GM13976 (cell line): ENCODE measurements at regions not wholly inside any gene's neighbourhood (a gene's known extent, or its start where the extent isn't known, plus 50 kb on each side); places are given as distances from the start of the nearest gene placed in this dataset.

Source experiments
- DNase-seq: peaks from one replicate; pipeline ENCODE4 v3.0.0; 2012; ENCODE audit warnings: low spot score
- CTCF ChIP-seq: IDR thresholded peaks from 2 replicates; pipeline ENCODE4 v1.5.1; 2012; ENCODE audit warnings: borderline replicate concordance, mild to moderate bottlenecking; ENCODE audit not compliant: insufficient read depth; ENCODE audit errors: extremely low read depth, missing control alignments, control extremely low read depth
- in situ Hi-C: fragments of 300-500 bp; cut with MboI; formaldehyde crosslinking; loops from one replicate; pipeline ENCODE4 v1.12.0; 2022; ENCODE audit warnings: low sequenced_read_pairs, mixed read lengths, inconsistent platforms; ENCODE audit not compliant: unreplicated experiment

DNA sequence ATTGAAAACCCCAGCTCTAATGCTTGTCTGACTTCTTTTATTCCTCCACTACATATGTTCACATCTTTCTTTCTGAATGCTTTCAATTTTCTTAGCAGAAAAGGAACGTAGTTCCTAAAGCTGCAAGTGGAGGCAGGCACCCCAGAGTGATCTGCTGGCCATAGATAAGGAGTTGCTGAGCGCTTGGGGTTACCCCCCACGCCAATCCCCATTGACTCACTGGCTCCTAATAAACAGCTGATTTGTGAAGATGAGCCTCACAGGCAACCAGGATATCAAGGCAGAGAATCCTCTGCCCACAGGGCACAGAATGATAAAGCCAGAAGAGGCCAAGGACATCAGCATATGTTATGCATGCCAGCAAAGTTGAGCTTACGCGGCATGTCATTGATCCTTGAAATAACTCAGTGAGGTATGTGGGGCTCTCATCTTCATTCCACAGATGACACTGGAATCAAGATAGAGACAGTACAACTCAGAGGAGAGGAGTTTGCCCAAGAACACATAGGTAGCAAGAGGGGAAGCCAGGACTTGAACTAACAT, 129.1 kb upstream of the PTPRT start:
- TF ChIP-seq CTCF = no peak
- in situ Hi-C loops = no loop called here
- no peak for DNase-seq

GRCh38 chr20:43316271-43316670, 126.6 kb upstream of the PTPRT start:
- no peak for TF ChIP-seq CTCF
- in situ Hi-C loops = no loop called here

DNA sequence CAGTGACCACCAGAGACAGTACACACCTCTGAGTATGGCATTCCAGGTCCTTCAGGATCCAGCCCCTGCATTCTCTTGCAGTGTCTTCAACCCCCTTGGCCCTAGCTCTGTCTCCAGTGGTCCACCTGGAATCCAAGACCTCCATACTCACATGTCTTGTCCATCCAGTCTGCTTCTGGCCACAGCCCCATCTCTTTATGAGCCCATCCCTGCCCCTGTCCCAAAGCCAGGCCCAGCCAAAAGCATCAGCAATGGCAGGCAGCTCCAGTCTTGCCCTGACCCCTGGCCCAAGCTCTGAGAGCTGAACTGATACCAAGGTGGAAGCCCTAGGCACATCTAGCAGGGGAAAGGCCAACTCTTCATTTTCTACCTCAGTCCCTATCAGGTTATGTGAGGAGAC, 119.6 kb upstream of the PTPRT start:
- in situ Hi-C loops = no loop called here
- DNase-seq = no peak
- TF ChIP-seq CTCF = no peak

More at GRCh38 chr20:43316271-43316670, 126.6 kb upstream of the PTPRT start:
- no peak for DNase-seq

GRCh38 chr20:43306837-43307236, 117.1 kb upstream of the PTPRT start:
- in situ Hi-C loops = no loop called here

GRCh38 chr20:43305749-43306148, 116.0 kb upstream of the PTPRT start:
- TF ChIP-seq CTCF = no peak

More at GRCh38 chr20:43306837-43307236, 117.1 kb upstream of the PTPRT start:
- TF ChIP-seq CTCF = no peak
- DNase-seq = no peak

DNA sequence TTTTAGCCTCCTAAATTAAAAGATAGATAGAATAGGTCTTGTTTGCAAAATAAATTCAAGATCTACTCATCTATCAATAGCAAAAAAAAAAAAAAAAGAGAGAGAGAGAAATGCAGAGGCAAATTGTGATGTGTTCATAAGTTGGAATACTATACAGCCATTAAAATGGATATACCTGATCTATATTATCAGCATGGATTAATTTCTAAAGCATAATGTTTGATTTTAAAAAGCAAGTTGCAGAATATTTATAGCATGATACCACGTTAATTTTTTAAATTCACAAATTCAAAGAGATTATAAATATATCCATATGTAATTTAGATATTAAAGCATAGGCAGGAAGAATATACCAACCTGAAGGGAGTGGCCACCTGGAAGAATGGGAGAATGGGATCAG, 114.9 kb upstream of the PTPRT start:
- no peak for TF ChIP-seq CTCF
- in situ Hi-C loops = no loop called here

More at GRCh38 chr20:43305749-43306148, 116.0 kb upstream of the PTPRT start:
- in situ Hi-C loops = no loop called here
- DNase-seq = no peak

More for the DNA sequence above, 114.9 kb upstream of the PTPRT start:
- no peak for DNase-seq
